Neural cell (in vitro differentiated cells): ENCODE measurements at regions not wholly inside any gene's neighbourhood (a gene's known extent, or its start where the extent isn't known, plus 50 kb on each side); places are given as distances from the start of the nearest gene placed in this dataset.
"Not testable (repeated sequence)": the region's sequence is repeated elsewhere in the genome, so short reads cannot be mapped to it uniquely, and the experiment has no call there.

ENCODE experiments used
- CTCF ChIP-seq: fragments of 450-650 bp; IDR thresholded peaks from 2 replicates; pipeline ENCODE4 v1.5.1; 2014; ENCODE audit warnings: antibody characterized with exemption, mild to moderate bottlenecking, moderate library complexity; ENCODE audit not compliant: poor library complexity, severe bottlenecking
- EZH2 ChIP-seq: fragments of 200-600, 300-800 bp; shearing (Covaris generic), sonication (generic); IDR thresholded peaks from 2 replicates; pipeline ENCODE4 v1.6.1; 2014; ENCODE audit warnings: antibody characterized with exemption, low read length, borderline replicate concordance, mild to moderate bottlenecking; ENCODE audit not compliant: insufficient read depth, poor library complexity, severe bottlenecking
- MXI1 ChIP-seq: fragments of 450-650 bp; conservative IDR thresholded peaks from 2 replicates; pipeline ENCODE4 v1.6.1; 2014; ENCODE audit warnings: antibody characterized with exemption, mild to moderate bottlenecking; ENCODE audit not compliant: poor library complexity, severe bottlenecking
- POLR2AphosphoS5 ChIP-seq: IDR thresholded peaks from 2 replicates; pipeline ENCODE4 v1.6.1; 2012
- RAD21 ChIP-seq: fragments of 450-650 bp; conservative IDR thresholded peaks from 2 replicates; pipeline ENCODE4 v1.6.1; 2014; ENCODE audit warnings: antibody characterized with exemption, mild to moderate bottlenecking, moderate library complexity
- REST ChIP-seq: IDR thresholded peaks from 2 replicates; pipeline ENCODE4 v1.6.1; 2012; ENCODE audit warnings: borderline replicate concordance
- TAF1 ChIP-seq: IDR thresholded peaks from 2 replicates; pipeline ENCODE4 v1.6.1; 2012; ENCODE audit warnings: low read depth

GRCh38 chr4:160364665-160365064, 1261.8 kb downstream of the RAPGEF2 start:
- TF ChIP-seq CTCF, POLR2AphosphoS5, EZH2, TAF1, MXI1, RAD21, REST: not testable (repeated sequence)
